OCI-LY1 (cell line): ENCODE measurements at regions not wholly inside any gene's neighbourhood (a gene's known extent, or its start where the extent isn't known, plus 50 kb on each side); places are given as distances from the start of the nearest gene placed in this dataset.

ENCODE experiments used
- H2AFZ ChIP-seq: fragments of 200-600 bp; sonication (generic), shearing (Covaris generic); 2 replicates; pipeline ENCODE4 v1.6.0; 2014; ENCODE audit warnings: antibody characterized with exemption, mild to moderate bottlenecking, low read length
- H3F3A ChIP-seq: fragments of 200-600 bp; sonication (generic), shearing (Covaris generic); 2 replicates; pipeline ENCODE4 v1.6.0; 2014; ENCODE audit warnings: mild to moderate bottlenecking, antibody characterized with exemption, low read length, moderate library complexity; ENCODE audit not compliant: insufficient read depth
- H3K27ac ChIP-seq: fragments of 200-600 bp; sonication (generic); 2 replicates; pipeline ENCODE4 v1.5.1; 2014; ENCODE audit warnings: low read length, mixed run types, mild to moderate bottlenecking, low read depth; ENCODE audit not compliant: poor library complexity, severe bottlenecking
- H3K27me3 ChIP-seq: fragments of 200-600 bp; sonication (generic); 2 replicates; pipeline ENCODE4 v1.6.0; 2014; ENCODE audit warnings: antibody characterized with exemption, mild to moderate bottlenecking, low read length, moderate library complexity; ENCODE audit not compliant: insufficient read depth
- H3K36me3 ChIP-seq: fragments of 200-600 bp; sonication (generic); 2 replicates; pipeline ENCODE4 v1.6.1; 2014; ENCODE audit warnings: mild to moderate bottlenecking, antibody characterized with exemption, low read length, moderate library complexity, mixed read lengths; ENCODE audit not compliant: insufficient read depth
- H3K4me1 ChIP-seq: fragments of 200-600 bp; sonication (generic); 2 replicates; pipeline ENCODE4 v1.5.1; 2014; ENCODE audit warnings: mild to moderate bottlenecking, low read length, moderate library complexity; ENCODE audit not compliant: insufficient read depth, severe bottlenecking
- H3K4me2 ChIP-seq: fragments of 200-600 bp; sonication (generic), shearing (Covaris generic); 2 replicates; pipeline ENCODE4 v1.6.1; 2014; ENCODE audit warnings: low read length
- H3K4me3 ChIP-seq: fragments of 200-600 bp; sonication (generic); 2 replicates; pipeline ENCODE4 v1.5.1; 2014; ENCODE audit warnings: low read length, low read depth, mild to moderate bottlenecking, mixed read lengths; ENCODE audit not compliant: poor library complexity, severe bottlenecking
- H3K79me2 ChIP-seq: fragments of 200-600 bp; shearing (Covaris generic); 2 replicates; pipeline ENCODE4 v1.6.1; 2016; ENCODE audit warnings: mixed run types, low read length, mixed read lengths; ENCODE audit not compliant: insufficient read depth
- H3K9ac ChIP-seq: fragments of 200-600 bp; sonication (generic), shearing (Covaris generic); 2 replicates; pipeline ENCODE4 v1.6.1; 2014; ENCODE audit warnings: mild to moderate bottlenecking, low read length, mixed read lengths
- H3K9me2 ChIP-seq: fragments of 200-600 bp; sonication (generic), shearing (Covaris generic); 2 replicates; pipeline ENCODE4 v1.6.1; 2014; ENCODE audit warnings: low read depth, mild to moderate bottlenecking, low read length, mixed read lengths
- H3K9me3 ChIP-seq: fragments of 200-600 bp; shearing (Covaris generic); 2 replicates; pipeline ENCODE4 v1.6.1; 2014; ENCODE audit warnings: low read length, mixed read lengths
- H4K20me1 ChIP-seq: fragments of 200-600 bp; sonication (generic), shearing (Covaris generic); 2 replicates; pipeline ENCODE4 v1.6.0; 2016; ENCODE audit warnings: mild to moderate bottlenecking, low read length; ENCODE audit not compliant: insufficient read depth
- CTCF ChIP-seq: fragments of 200-600 bp; sonication (generic), shearing (Covaris generic); IDR thresholded peaks from 2 replicates; pipeline ENCODE4 v1.5.1; 2017; ENCODE audit warnings: mild to moderate bottlenecking, antibody characterized with exemption, low read length, moderate library complexity, mixed read lengths
- EZH2 ChIP-seq: fragments of 200-600 bp; sonication (generic), shearing (Covaris generic); IDR thresholded peaks from 2 replicates; pipeline ENCODE4 v1.8.0; 2017; ENCODE audit warnings: borderline replicate concordance, mixed run types, mild to moderate bottlenecking, antibody characterized with exemption, low read length, moderate library complexity, mixed read lengths

- TF ChIP-seq EZH2: no peak
- TF ChIP-seq CTCF: no peak
- Histone ChIP-seq H3F3A (no peaks in the 10 kb centered on the region), H3K79me2 (no peaks in the 10 kb centered on the region), H3K36me3 (no peaks in the 10 kb centered on the region), H3K9ac (no peak overlapping the region), H2AFZ (no peak overlapping the region), H3K4me3 (no peak overlapping the region), H4K20me1 (no peaks in the 10 kb centered on the region), H3K9me3 (no peaks in the 10 kb centered on the region), H3K27me3 (no peaks in the 10 kb centered on the region), H3K27ac (no peak overlapping the region), H3K4me2 (no peak overlapping the region), H3K9me2 (no peaks in the 10 kb centered on the region), H3K4me1 (no peaks in the 10 kb centered on the region)
These were observed 655.0 kb upstream of the CAMK1G start for GRCh38 chr1:208928349-208929010.

- no peaks in the 10 kb centered on the region for H3K36me3 ChIP-seq
- no peak overlapping the region for H3K27ac ChIP-seq
- H3K4me3 ChIP-seq: no peak overlapping the region
- H3K9ac ChIP-seq: no peak overlapping the region
- no peaks in the 10 kb centered on the region for H3K4me1 ChIP-seq
- H4K20me1 ChIP-seq: no peaks in the 10 kb centered on the region
- H3K4me2 ChIP-seq: no peak overlapping the region
- TF ChIP-seq EZH2 (no peak), CTCF (no peak)
- H3K9me3 ChIP-seq: no peaks in the 10 kb centered on the region
- H2AFZ ChIP-seq: no peak overlapping the region
- H3K9me2 ChIP-seq: no peaks in the 10 kb centered on the region
- H3F3A ChIP-seq: no peaks in the 10 kb centered on the region
- no peaks in the 10 kb centered on the region for H3K27me3 ChIP-seq
- no peaks in the 10 kb centered on the region for H3K79me2 ChIP-seq
These were observed 653.9 kb upstream of the CAMK1G start for GRCh38 chr1:208929575-208929974.

GRCh38 chr1:208931936-208932335 lies 651.6 kb upstream of the CAMK1G start:
- Histone ChIP-seq H3K79me2 (no peaks in the 10 kb centered on the region), H4K20me1 (no peaks in the 10 kb centered on the region), H2AFZ (no peak overlapping the region), H3K9me3 (no peaks in the 10 kb centered on the region), H3K4me1 (no peaks in the 10 kb centered on the region), H3F3A (no peaks in the 10 kb centered on the region), H3K4me3 (no peak overlapping the region), H3K27ac (no peak overlapping the region), H3K9me2 (no peaks in the 10 kb centered on the region), H3K36me3 (no peaks in the 10 kb centered on the region), H3K27me3 (no peaks in the 10 kb centered on the region), H3K4me2 (no peak overlapping the region), H3K9ac (no peak overlapping the region)
- TF ChIP-seq CTCF (no peak), EZH2 (no peak)
